HG02798 (cell line): ENCODE measurements at regions not wholly inside any gene's neighbourhood (a gene's known extent, or its start where the extent isn't known, plus 50 kb on each side); places are given as distances from the start of the nearest gene placed in this dataset.

Experiments
- ATAC-seq: cut with Tn5 transposase; IDR thresholded peaks from one replicate; pipeline ENCODE4 v1.9.1; 2021; ENCODE audit warnings: mild to moderate bottlenecking; ENCODE audit not compliant: unreplicated experiment, poor library complexity

GRCh38 chr9:20137425-20137824 is 348.6 kb upstream of the SLC24A2 start:
- ATAC-seq, result no peak

- no peak for ATAC-seq
These were observed 346.4 kb upstream of the SLC24A2 start for GRCh38 chr9:20135119-20135697.

DNA sequence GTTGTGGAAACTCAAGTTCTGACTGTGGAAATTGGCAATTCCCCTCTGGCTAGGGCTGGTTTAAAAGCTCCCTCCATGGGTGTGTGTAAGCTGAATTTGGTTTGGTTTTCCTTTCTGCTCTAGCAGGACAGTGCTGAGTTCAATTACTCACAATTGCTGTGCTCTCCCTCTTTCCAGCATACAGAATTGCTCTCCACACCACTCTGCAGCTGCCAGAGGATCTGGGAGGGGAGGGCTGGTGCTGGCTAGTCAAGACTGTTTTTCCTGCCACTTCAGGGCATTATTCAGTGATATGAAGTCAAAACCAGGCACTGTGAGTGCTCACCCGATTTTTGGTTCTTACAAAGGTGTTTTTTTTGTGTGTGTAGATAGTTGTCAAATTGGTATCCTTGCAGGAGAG is 336.9 kb upstream of the SLC24A2 start:
- ATAC-seq, result no peak

- no peak for ATAC-seq
These were observed 330.7 kb upstream of the SLC24A2 start for GRCh38 chr9:20119566-20119965.

DNA sequence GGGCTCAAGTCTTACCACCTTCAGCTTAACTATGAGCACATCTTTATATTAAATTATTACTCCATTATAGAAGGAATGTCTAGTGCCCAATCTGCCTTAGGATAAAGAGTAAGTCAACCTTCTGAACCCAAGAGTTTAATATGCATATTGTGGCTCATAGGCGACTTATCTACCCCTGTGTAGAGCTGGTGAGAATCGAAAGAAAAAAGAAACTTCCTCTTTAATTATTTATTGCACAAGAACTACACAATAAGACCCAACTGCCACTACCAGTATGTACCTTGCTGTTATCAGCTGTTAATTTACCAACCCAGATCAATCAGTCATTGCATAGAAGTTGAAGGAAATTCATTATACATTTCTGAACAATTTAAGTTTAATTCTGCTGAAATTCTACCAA is 329.1 kb upstream of the SLC24A2 start:
- no peak for ATAC-seq

- ATAC-seq, result no peak
These were observed 328.6 kb upstream of the SLC24A2 start for GRCh38 chr9:20117482-20117881.

DNA sequence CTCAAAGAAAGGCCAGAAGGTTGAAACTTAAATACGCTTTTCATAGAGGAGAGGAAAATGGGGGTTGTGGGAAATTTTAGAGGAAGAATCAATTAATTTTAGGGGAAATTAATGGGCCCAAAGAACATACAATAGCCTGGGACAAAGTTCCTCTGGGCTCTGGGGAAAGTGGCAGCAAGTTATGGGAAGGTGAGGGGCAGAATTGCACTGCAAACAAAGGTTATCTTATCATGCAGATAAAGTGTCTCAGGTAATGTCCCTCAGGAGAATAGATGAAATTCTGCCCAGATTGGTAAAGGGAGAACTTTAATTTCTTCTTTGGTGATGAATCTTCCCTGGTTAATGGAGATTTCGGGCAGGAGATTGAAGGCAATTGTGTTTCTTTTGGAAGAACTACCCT is 326.1 kb upstream of the SLC24A2 start:
- no peak for ATAC-seq

- no peak for ATAC-seq
These were observed 323.5 kb upstream of the SLC24A2 start for GRCh38 chr9:20112205-20112783.

DNA sequence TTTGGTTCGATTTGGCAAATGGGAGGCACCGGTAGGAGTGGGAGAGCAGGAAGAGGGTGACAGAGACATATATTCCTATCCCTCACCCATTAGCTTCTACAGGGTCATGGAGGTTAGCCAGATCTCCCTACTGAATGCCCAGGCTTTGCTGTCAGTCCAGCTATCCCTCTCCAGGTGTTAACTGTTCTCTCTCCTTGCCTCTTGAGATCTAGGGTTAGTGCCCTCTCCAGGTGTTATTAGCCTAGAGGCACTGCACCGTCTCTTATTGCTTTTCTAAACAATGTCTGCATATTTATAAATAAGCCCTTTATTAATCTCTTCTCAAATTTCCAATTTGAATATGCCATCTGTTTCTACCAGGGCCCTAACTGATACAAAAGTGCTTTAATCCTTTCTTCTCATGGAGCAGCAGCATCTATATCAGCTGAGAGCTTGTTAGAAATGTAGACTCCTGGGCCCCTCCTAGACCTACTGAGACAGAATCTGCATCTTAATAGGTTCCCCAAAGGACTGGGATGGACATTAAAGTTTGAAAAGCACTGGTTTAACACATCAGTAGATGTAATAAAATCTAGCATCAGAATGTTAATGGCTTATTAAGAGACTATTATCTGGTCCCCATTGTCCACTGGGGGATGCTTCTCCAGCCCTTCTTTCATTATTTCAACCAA is 322.5 kb upstream of the SLC24A2 start:
- ATAC-seq, result no peak

DNA sequence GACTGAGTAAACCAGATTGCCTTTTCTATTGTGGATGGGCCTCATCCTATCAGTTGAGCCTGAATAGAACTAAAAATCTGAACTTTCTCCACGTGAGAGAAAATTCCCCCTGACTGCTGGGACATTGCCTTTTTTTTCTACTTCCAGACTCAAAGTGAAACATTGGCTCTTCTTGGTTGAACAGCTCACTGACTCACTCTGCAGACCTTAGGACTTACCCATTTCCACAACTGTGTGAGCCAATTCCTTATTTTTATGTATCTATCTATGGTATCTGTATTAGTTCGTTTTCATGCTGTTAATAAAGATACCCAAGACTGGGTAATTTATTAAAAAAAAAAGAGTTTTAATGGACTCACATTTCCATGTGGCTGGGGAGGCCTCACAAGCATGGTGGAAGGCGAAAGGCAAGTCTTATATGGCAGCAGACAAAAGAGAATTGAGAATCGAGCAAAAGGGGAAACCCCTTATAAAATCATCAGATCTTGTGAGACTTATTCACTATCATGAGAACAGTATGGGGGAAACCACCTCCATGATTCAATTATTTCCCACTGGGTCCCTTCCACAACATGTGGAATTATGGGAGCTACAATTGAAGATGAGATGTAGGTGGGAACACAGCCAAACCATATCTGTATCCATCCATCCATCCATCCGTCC is 306.7 kb upstream of the SLC24A2 start:
- no peak for ATAC-seq

- no peak for ATAC-seq
These were observed 303.7 kb upstream of the SLC24A2 start for GRCh38 chr9:20092561-20092960.

- ATAC-seq, result no peak
These were observed 298.6 kb upstream of the SLC24A2 start for GRCh38 chr9:20087481-20087880.

- no peak for ATAC-seq
These were observed 297.0 kb upstream of the SLC24A2 start for GRCh38 chr9:20085842-20086241.

DNA sequence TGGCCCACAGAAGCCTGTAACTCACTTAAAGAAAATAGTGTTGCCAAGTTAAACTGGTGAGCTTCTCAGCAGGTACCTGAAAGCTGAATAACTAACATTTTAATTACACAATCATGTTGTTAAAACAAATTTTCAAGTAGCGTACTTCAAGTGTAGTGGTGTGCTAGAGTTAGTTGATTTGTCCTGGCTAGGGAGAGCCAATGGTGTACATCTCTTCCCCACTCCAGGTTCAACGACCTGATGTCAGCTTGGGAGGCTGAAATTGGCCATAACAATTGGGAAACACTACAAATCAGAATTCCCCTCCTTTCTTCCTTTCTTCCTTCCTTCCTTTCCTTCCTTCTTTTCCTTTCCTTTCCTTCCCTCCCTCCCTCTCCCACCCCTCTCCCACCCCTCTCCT is 295.3 kb upstream of the SLC24A2 start:
- no peak for ATAC-seq

DNA sequence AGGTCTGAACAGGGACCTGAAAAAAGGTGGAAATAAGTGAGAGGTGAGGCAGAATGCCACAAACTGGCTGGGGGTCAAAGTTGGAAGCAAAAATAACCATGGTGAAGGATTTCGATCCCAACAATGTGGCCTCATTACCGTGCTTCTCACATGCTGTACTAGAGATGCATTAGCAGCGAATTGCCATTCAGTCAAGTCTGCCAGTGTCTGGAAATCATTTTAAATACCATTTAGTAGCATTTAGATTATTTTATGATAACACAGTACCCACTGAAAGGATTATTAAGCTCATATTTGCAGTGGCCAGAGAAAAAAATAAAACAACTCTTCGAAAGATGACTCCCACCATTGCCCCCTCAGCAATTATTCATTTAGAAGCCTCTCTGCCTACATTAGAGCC is 294.6 kb upstream of the SLC24A2 start:
- no peak for ATAC-seq

DNA sequence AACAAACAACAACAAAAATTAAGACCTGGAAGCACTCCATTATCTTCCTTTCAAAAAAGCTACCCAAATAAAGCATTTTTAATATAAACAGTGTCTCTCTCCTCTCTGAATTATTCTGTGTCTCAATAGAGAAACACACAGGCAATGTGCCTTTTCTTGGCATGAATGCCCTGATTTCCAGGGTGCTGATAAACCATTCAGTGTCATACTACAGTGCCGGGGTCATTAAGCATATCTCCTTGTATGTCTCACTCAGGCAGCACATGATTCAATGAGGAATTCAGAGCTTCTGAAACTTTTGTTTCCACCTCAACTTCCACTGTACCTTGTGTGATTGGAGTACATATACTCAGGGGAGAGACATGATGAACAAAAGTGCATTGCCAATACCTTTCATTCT is 294.0 kb upstream of the SLC24A2 start:
- no peak for ATAC-seq

- ATAC-seq, result no peak
These were observed 293.6 kb upstream of the SLC24A2 start for GRCh38 chr9:20082406-20082805.

GRCh38 chr9:20078246-20078645 is 289.4 kb upstream of the SLC24A2 start:
- ATAC-seq, result no peak

DNA sequence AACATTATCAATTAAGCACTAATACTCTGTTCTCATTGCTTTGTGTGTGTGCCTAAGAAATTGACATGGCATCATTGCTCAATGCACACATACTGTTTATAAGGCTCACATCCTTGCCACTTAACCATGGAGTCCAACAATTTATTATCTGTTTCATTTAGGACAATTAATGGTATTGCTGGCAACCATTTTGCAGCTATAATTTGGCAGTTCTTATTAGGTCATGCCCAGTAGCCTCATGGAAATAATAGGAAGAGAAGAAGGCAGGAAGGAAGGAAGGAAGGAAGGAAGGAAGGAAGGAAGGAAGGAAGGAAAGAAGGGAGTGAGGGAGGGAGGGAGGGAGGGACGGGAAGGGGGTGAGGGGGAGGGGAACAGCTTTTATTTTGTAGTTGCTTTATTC is 285.5 kb upstream of the SLC24A2 start:
- no peak for ATAC-seq

DNA sequence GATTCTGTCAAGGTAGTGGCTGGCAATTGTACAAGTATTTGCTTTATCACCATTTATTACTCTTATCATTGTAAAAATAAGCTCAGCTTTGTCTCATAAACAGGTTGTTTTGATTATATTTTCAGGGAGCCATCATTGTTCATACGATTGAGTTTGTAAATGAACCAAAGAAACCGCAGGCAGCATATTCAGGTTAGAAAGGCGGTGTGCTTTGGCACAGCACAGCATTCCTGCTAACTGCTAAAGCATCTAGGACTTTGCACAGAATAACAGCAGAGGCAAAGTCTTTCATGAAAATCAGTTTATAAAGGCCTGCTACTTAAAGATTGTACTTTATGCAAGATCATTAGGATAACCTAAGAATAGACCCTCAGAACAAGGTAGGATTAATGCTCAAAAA is 281.5 kb upstream of the SLC24A2 start:
- ATAC-seq, result no peak
